ENCODE measurements at regions not wholly inside any gene's neighbourhood (a gene's known extent, or its start where the extent isn't known, plus 50 kb on each side); places are given as distances from the start of the nearest gene placed in this dataset.

- DNase-seq: no peak
Measured at GRCh38 chr20:60941379-60941778, 310.7 kb upstream of the CDH4 start.

DNA sequence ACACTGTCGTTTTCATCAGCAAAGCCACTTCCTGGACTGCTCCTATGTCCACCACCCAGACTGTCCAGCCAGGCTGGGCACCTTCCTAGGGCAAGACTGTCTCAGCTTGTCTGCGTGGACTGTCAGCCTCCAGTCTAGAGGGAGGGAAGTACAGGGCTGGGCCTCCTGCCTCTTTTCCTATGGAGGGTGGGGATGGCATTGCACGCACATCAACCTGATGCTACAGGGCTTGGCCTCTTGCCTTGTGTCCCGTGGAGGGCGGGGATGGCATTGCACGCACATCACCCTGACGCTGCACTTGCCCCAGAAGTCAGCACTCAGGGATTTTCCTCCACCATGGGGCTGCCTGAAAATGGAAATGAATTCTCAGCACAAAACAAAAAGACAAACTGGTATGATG is 304.2 kb upstream of the CDH4 start:
- no peak for DNase-seq

DNA sequence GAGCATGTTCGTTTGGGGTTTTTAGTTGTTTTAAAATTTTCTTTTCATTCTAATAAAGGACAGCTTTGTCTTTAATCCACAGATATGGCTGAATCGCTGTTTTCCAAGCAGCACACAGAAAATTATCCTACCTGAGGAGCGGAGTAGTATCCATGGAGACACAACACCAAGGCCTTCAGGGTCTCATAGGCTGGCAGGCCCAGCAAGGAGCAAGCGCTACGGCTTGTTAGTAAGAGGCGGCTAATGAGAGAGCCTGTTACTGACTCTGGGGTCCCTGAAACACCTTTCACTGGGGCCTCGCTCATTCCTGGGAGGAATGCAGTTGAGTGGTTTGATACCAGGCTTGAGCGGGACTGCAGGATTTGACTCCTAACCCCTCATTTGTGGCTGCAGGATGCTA is 303.8 kb upstream of the CDH4 start:
- no peak for DNase-seq

DNA sequence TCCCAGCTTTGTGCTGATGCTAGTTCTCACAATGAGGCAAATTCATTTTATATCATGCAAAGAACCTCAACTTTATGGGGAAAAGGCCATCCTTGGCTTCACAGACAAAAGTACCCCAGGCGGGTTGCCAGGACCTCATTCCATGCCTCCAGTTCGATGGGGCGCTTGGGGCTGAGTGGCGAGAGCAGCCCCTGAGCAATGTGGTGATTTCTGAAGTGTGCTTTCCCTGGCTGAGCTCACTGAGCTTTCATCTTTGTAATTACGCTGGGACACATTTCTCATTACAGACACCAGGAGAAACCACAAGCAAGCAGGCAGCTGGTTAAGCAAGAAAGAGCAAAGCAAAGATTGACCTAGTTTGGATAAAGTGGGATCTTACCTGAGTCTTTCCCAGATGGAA is 301.5 kb upstream of the CDH4 start:
- no peak for DNase-seq

DNA sequence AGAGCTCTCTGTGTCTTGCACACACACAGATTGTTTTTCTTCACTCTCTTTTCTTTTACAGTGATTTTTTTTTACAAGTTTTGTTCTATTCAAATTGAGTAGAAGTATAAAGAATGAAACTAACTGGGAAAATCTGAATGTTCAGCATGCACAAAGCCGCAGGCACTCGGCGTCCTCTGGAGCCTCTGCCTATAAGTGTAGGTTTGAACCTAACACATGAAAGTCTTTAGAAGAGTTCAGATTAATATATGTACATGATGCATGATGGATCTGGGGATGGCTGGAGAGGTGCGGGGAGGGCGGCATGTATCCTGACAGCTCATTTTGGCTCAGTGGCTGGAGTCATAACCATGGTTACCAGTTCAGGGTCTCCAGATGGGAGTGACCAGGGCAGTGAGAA is 301.1 kb upstream of the CDH4 start:
- DNase-seq: no peak

- DNase-seq: no peak
Measured at GRCh38 chr20:60952861-60953260, 299.2 kb upstream of the CDH4 start.

- DNase-seq: no peak
Measured at GRCh38 chr20:60953321-60953720, 298.7 kb upstream of the CDH4 start.

DNA sequence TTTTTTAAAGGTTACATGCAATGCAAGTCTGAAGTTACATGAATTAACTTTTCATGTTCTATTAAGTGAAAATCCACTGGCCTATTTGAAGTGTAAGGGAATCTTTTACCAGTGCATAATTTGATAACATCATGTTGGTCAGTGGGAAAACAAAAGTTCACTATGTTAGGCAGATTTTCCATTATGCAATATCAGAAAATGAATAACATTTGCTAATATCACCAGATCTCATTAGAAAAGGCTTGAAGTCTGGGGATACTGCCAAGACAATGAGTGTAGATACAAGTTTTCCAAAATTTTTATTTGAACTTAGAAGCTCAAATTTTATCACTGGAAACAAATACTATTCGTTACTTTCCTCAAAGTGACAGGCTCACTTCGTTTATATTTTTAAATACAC is 296.4 kb upstream of the CDH4 start:
- no peak for DNase-seq

DNA sequence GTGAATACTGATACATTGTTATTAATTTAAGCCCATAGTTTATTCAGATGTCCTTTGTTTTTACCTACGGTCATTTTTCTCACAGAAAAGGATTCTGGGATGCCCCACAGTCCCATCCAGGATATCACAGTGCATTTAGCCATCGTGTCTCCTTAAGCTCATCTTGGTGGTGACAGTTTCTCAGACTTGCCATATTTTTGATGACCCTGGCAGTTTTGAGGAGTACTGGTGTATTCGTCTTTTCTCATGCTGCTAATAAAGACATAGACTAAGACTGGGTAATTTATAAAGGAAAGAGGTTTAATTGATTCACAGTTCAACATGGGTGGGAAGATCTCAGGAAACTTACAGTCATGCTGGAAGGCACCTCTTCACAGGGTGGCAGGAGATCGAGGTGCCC is 295.9 kb upstream of the CDH4 start:
- no peak for DNase-seq

DNA sequence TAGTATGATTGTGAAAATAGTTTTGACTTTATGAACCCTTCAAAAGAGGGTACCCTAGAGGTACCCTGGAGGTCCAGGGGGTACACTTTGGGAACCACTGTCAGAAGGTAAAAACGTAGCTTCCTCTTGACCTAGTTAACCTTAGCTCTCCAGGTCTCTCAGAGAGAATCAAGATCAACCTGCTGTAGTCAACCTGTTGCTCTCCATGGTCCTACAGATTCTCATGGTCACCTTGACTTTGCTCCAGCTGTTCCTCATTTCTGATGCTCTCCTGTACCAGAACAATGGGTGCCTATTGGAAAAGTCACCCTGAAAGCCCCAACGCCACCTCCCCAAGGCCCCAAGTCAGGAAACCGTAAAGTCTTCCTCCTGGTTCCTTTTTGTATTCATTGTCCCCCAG is 294.4 kb upstream of the CDH4 start:
- no peak for DNase-seq

DNA sequence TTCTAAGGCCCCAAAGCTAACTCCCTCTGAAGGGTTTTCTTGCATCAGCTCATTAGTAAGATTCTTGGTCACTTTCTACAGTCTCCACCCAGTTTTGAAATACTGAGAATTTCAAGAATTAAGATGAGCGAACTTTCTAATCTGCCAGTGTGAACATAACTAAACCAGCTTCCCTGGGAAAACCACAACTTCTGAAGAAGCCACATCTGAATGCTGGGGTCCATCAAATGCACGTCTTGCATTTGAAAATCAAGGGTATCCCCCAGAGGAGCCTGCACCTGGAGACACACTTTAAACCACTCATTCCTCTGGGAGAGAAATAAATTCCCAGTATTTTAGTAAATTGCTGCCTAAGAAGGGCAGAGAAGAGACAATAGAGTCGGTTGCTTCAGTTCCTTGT is 292.1 kb upstream of the CDH4 start:
- no peak for DNase-seq

DNA sequence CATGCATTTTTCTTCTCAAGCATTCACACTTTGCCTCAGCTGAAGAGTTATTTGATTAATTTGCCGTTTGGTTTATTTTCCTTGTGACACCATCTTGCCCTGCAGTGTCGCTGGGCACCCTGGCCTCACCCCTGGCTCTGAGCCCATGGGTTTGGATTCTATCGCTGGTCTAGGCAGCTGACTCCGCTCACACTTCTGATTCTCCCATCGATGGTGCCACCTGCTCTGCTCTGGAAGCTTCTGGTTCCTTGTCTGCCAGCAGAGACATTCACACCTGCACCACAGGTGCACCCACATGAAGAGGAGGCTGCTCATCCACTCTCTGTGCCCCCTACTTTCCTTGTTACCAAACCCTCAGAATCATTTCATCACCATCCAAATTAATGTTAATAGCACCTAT is 291.6 kb upstream of the CDH4 start:
- no peak for DNase-seq

- no peak for DNase-seq
Measured at GRCh38 chr20:60961551-60961950, 290.5 kb upstream of the CDH4 start.

GRCh38 chr20:60962367-60963045 is 289.6 kb upstream of the CDH4 start:
- no peak for DNase-seq

DNA sequence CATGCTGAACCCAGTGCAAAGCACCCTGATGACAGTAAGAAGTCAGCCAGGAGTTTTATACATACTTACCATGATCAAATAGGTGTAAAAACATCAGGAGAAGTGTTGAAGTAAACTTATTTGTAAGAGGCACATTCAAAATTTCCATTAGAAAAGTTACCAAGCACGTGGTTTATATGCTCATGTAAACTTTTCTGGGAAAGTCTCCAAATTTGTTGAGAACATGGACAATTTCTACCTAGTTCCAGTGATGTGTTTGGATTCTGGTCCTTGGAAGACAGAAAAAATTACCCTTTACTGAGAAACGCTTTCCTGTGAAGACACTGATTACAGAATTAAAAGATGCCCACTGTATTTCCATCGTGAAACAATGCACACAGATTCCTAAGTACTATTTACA is 288.9 kb upstream of the CDH4 start:
- no peak for DNase-seq

DNA sequence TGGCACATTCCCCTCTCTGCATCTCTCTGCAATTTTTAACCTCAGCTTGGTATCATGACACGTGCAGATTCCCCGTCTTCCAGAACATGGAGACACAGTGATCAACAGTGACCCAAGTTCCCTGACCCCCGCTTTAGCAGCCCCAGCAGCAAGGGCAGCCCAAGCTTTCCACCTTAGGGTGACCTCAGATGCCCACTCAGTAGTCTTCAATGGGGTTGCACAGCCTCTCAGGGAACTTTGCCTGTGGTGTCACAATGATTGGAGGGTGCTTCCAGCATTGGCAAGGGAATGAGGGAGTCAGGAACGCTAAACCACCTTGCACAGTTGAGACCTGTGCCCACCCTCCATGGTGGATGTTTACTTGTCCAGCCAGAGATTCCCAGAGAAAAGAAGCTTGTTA is 287.1 kb upstream of the CDH4 start:
- no peak for DNase-seq

DNA sequence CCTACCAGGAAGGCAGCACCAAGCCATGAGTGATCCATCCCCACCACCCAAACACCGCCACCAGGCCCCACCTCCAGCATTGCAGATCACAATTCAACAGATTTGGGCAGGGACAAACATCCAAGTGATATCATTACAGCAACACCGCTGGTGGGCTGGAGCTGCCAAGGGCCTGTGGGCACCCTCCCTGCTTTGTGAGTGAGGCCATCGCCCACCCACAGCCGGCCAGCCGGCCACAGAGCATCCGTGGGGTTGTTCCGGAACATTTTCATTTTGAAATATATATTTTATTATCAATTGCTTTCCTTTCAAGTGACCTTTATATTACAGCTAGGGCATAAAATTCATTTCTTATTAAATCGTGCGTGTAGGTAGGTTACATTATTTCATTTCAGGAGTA is 286.0 kb upstream of the CDH4 start:
- DNase-seq: no peak

- DNase-seq: no peak
Measured at GRCh38 chr20:60966766-60967165, 285.3 kb upstream of the CDH4 start.

DNA sequence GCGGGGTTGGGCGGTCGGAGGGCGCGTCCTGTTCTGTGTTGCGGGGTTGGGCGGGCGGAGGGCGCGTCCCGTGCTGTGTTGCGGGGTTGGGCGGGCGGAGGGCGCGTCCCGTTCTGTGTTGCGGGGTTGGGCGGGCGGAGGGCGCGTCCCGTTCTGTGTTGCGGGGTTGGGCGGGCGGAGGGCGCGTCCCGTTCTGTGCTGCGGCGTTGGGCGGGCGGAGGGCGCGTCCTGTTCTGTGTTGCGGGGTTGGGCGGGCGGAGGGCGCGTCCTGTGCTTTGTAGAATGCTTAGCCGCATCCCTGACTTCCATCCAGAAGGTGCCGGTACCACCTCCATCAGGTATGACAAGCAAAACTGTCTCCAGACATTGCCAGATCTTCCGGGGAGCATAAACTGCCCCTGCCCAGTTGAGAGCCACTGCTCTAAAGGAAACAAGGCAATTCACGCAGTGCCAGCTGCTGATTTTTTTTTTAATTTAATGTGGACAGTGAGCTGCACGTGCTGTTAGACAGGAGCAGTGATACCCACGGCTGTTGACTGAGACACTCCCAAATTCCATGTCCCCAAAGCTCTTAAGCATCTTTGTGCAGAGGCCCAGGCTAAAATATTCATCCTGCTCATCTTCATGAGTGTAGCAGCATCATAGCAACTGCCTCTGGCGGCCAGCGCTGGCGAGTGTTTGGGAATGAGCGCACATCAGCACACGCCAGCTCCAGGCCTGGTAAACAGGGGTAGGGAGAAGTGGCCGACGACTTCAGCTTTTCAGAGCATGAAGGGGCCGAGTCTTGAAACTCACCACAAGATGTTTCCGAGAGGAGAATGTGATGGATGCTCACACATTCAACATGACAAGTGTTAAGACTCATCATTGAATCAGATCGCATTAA is 284.4 kb upstream of the CDH4 start:
- DNase-seq: no peak

DNA sequence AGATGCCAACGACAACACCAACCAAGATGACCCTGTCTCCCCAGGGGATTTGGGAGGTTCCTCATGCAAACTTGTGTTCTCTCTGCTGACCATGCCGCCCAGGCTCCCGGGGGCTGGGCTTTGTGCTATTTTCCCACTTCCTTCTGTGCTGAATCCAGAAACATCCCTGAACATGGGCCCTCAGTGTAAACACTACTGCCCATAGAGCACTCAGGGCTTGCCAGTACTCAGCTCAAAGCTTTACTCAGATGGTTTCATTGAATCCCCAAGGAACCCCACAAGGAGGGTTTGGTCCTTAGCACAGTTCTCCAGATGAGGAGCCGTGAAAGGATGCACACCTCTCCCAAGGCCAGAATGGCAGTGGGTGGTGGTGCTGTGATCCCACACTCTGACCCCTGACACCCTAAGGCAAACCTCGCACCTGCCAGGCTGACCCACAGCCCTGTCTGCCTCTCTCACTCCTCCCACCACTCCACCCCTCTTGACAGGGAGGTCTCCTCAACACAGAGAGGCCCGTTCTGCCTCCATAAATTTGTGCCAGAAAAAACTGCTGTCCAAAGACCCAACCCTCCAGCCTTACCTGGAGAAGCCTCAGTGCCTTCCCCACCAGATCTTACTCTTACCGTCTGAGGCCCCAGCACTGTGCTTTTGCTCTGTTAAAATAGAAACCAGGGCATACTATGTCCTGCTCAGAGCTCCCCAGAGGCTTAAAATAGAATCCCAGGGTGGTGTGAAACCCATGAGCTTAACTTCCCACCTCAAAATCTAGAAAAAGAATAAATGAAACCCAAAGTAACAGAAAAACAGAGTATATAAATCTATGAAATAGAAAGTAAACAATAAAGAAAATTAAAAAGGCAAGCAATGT is 283.0 kb upstream of the CDH4 start:
- no peak for DNase-seq

DNA sequence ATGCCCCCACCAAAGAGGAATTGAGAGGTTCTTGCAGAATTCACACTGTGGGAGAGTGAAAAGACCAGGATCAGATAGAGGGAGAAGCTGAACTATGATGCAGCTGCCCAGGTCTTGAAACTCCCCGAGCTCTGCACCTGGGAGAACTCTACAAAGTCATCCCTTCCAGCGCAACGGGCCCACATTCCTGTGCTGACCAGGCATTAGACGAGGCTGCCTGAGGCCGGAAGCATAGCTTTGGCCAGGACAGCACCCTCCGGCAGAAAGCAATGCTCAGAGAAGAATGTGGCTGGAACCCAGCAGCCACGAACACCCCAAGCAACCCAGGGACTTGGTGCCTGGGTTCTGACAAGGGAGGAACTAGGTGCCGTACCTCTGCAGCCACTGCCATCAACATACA is 281.5 kb upstream of the CDH4 start:
- DNase-seq: no peak

GRCh38 chr20:60974022-60974421 is 278.0 kb upstream of the CDH4 start:
- no peak for DNase-seq

DNA sequence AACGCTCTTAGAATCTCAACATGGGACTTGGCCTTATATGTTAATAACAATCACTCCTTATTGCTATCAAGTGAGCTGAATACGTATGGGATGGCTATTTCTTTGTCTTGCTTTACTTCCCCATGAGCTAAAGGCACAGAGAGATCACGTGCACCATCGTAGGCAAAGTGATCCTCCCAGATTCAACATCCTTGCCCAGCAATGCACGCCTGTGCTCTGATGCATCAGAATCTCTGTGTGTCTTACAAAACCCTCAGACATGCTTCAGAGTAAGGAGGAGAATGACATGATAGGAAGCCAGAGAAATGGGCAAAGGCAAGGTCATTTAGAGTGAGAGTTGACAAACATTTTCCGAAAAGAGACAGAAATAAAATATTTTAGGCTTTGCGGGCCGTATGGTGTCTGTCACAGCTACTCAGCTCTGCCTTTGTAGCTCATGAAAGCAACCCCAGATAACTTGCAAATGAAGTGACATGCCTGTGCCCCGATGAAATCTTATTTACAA is 277.6 kb upstream of the CDH4 start:
- DNase-seq: no peak

All from midbrain (tissue), 1 donor.